ENCODE measurements at regions not wholly inside any gene's neighbourhood (a gene's known extent, or its start where the extent isn't known, plus 50 kb on each side); places are given as distances from the start of the nearest gene placed in this dataset.

DNA sequence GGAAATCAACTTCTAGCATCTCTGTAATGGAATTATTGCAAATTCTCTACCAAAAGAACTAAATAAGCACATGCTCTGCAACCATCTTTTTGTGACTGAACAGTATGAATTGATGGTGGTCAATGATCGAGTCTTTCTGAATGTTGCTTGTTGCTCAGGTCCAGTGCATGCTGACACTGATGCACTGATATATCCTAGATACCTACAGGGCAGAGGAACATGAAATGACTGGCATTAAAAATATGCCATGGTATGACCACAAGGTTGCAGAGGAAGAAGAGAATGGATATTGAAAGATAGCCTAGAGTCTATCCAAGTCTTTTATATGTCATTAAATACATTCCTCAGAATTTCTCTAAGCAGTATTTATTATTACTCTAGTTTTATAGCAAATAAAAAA lies 692.8 kb upstream of the TENM3 start:
- DNase-seq (ENCODE audit: low spot score) = no peak
- Histone ChIP-seq H3K9me3 (ENCODE audit: low read depth, low read length, poor library complexity, severe bottlenecking) (no peaks in the 10 kb centered on the region), H3K4me1 (ENCODE audit: insufficient read depth, low read length, poor library complexity, severe bottlenecking) (peaks cover 12% of the 10 kb centered on the region), H3K36me3 (ENCODE audit: insufficient read depth, low read length, poor library complexity, severe bottlenecking) (no peaks in the 10 kb centered on the region), H3K27me3 (replicated peaks; ENCODE audit: insufficient read depth, low read depth, low read length, poor library complexity) (no peaks in the 10 kb centered on the region), H3K27ac (ENCODE audit: low read depth, low read length, poor library complexity, severe bottlenecking) (no peak overlapping the region), H3K4me3 (ENCODE audit: low read depth, low read length, poor library complexity, severe bottlenecking) (no peak overlapping the region)
- no TSS peak for BruUV-seq (replicated peaks)
- intact Hi-C loops (cut with micrococcal nuclease; ENCODE audit: unreplicated experiment) = no loop called here
- ChIA-PET CTCF (no interaction called here), POLR2A (ENCODE audit: low non-redundant PET) (no interaction called here)
- no peak for TF ChIP-seq EZH2 (IDR thresholded peaks at IDR 0.05; ENCODE audit: borderline replicate concordance, low read depth, low read length, poor library complexity, severe bottlenecking)
- TF ChIP-seq, protein P1, sequence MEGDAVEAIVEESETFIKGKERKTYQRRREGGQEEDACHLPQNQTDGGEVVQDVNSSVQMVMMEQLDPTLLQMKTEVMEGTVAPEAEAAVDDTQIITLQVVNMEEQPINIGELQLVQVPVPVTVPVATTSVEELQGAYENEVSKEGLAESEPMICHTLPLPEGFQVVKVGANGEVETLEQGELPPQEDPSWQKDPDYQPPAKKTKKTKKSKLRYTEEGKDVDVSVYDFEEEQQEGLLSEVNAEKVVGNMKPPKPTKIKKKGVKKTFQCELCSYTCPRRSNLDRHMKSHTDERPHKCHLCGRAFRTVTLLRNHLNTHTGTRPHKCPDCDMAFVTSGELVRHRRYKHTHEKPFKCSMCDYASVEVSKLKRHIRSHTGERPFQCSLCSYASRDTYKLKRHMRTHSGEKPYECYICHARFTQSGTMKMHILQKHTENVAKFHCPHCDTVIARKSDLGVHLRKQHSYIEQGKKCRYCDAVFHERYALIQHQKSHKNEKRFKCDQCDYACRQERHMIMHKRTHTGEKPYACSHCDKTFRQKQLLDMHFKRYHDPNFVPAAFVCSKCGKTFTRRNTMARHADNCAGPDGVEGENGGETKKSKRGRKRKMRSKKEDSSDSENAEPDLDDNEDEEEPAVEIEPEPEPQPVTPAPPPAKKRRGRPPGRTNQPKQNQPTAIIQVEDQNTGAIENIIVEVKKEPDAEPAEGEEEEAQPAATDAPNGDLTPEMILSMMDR (conservative IDR thresholded peaks at IDR 0.05; ENCODE audit: low read depth, low read length) = no peak

DNA sequence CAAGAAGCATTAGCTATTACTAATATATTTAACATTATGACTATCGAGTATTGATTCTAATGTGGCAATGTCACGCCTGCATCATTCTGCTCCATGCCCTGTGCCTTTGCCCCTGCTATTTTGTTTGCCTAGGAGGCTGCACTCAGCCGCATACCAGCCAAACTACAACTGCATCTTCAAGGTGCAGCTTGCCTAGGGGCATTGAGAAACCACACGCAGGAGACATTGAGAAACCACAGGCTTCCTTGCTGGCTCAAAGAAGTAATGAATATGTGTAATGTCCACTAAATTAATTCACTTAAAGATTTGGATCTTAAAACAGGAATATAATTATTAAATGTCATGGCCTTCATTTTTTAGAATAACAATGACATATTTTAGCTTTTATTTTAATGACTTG lies 683.6 kb upstream of the TENM3 start:
- TF ChIP-seq, protein P1 (conservative IDR thresholded peaks at IDR 0.05; ENCODE audit: low read depth, low read length) = no peak
- TF ChIP-seq EZH2 (IDR thresholded peaks at IDR 0.05; ENCODE audit: borderline replicate concordance, low read depth, low read length, poor library complexity, severe bottlenecking) = no peak
- CTCF ChIA-PET = no interaction called here
- H3K9me3 ChIP-seq (ENCODE audit: low read depth, low read length, poor library complexity, severe bottlenecking) = no peaks in the 10 kb centered on the region
- peaks cover 21% of the 10 kb centered on the region for H3K27me3 ChIP-seq (replicated peaks; ENCODE audit: insufficient read depth, low read depth, low read length, poor library complexity)
- H3K4me1 ChIP-seq (ENCODE audit: insufficient read depth, low read length, poor library complexity, severe bottlenecking) = no peaks in the 10 kb centered on the region
- H3K36me3 ChIP-seq (ENCODE audit: insufficient read depth, low read length, poor library complexity, severe bottlenecking) = no peaks in the 10 kb centered on the region
- no peak overlapping the region for H3K27ac ChIP-seq (ENCODE audit: low read depth, low read length, poor library complexity, severe bottlenecking)
- H3K4me3 ChIP-seq (ENCODE audit: low read depth, low read length, poor library complexity, severe bottlenecking) = no peak overlapping the region
- no peak for DNase-seq (ENCODE audit: low spot score)
- no TSS peak for BruUV-seq (replicated peaks)
- intact Hi-C loops (cut with micrococcal nuclease; ENCODE audit: unreplicated experiment) = loop anchor here (10.0 kb wide), 2 partner anchors 885 to 1245 kb away; no protein-coding TSS in a partner anchor
- POLR2A ChIA-PET (ENCODE audit: low non-redundant PET) = no interaction called here

GRCh38 chr4:181562399-181562798 lies 680.8 kb upstream of the TENM3 start:
- no peak overlapping the region for H3K27ac ChIP-seq (ENCODE audit: low read depth, low read length, poor library complexity, severe bottlenecking)
- H3K4me1 ChIP-seq (ENCODE audit: insufficient read depth, low read length, poor library complexity, severe bottlenecking) = no peaks in the 10 kb centered on the region
- DNase-seq (ENCODE audit: low spot score) = no peak
- H3K4me3 ChIP-seq (ENCODE audit: low read depth, low read length, poor library complexity, severe bottlenecking) = no peak overlapping the region
- intact Hi-C loops (cut with micrococcal nuclease; ENCODE audit: unreplicated experiment) = loop anchor here (10.0 kb wide), 2 partner anchors 882 to 1242 kb away; no protein-coding TSS in a partner anchor
- no peak for TF ChIP-seq EZH2 (IDR thresholded peaks at IDR 0.05; ENCODE audit: borderline replicate concordance, low read depth, low read length, poor library complexity, severe bottlenecking)
- TF ChIP-seq, protein P1 (conservative IDR thresholded peaks at IDR 0.05; ENCODE audit: low read depth, low read length) = no peak
- ChIA-PET CTCF (no interaction called here), POLR2A (ENCODE audit: low non-redundant PET) (no interaction called here)
- no peaks in the 10 kb centered on the region for H3K9me3 ChIP-seq (ENCODE audit: low read depth, low read length, poor library complexity, severe bottlenecking)
- no peaks in the 10 kb centered on the region for H3K36me3 ChIP-seq (ENCODE audit: insufficient read depth, low read length, poor library complexity, severe bottlenecking)
- BruUV-seq (replicated peaks) = no TSS peak
- peaks cover 10% of the 10 kb centered on the region for H3K27me3 ChIP-seq (replicated peaks; ENCODE audit: insufficient read depth, low read depth, low read length, poor library complexity)
